Stimulated activated CD8-positive, alpha-beta memory T cell treated with anti-CD3 and anti-CD28 coated beads, Interleukin-4, amount 100 ng/mL, for 24 hours (primary cell): ENCODE measurements at regions not wholly inside any gene's neighbourhood (a gene's known extent, or its start where the extent isn't known, plus 50 kb on each side); places are given as distances from the start of the nearest gene placed in this dataset.
"Not testable (repeated sequence)": the region's sequence is repeated elsewhere in the genome, so short reads cannot be mapped to it uniquely, and the experiment has no call there.

ENCODE experiments used
- DNase-seq: peaks from one replicate; pipeline ENCODE4 v3.0.0-alpha.2; 2020; ENCODE audit warnings: low read depth

DNA sequence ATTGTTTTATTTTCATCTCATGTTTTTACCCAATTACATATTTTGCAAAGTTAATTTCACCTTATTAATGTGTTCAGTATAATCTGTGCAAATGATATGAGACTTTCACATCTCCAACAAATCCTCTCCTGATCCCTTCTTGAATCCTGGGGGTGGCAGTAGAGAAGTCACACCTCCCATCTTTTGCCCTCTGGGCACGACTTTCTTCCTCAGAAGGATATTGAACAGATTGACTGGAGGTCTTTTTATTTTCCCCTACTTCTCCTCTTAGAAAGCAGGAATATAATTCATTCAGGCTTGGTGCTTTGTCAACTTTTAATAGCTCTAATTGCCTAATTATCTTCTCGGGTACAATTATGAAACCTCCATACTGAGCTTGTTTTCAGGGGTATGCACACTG is 1037.1 kb upstream of the NUDT12 start:
- no peak for DNase-seq

DNA sequence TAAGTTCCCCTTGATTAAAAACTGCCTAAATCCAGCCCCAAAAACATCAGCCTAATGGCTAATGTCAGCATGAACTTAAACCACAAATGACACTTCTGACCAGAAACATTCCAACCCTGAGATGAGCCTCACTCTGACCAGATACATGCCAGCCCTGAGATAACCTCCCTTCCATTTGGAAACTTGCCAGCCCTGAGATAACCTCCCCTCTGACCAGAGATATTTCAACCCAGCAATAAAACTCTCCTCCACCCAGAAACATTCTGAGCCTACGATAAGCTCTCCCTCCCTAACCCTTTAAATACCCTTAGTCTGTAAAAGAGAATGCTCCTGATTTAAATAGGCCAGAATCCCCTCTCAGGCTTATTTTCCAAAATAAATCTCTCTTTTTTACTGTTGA is 1035.7 kb upstream of the NUDT12 start:
- no peak for DNase-seq

DNA sequence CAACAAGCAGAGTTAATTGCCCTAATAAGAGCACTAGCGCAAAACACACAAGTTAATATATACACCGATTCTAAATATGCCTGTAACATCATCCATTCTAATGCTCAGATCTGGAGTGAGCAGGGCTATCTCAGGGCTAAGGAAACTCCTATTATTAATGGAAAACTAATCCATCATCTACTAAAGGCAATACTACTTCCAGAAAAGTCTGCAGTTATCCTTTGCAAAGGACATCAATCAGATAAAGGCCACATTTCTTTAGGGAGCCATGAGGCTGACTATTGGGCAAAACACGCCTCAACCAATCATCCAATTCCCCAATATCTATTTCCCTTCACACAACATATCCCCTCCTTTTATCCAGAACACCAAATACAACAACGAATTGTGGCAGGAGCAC is 1032.3 kb upstream of the NUDT12 start:
- DNase-seq = no peak

DNA sequence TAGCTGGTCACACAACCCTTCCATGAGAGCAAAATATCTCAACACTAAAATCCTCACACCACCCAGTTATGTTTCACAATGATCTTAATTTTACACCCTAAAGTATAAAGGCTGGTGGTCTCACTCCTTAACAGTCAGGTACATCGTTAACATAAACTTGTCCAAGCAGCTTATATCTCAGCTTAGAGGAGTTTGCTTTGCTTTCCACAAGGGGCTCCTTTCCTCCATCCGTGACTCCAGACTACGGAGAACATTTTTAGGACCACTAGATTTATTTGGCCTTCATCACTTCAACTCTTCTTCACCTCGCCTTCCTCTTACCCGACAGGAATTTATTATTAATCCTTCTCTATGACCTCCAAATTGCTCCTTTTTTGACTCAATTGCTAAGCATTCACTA is 1014.1 kb upstream of the NUDT12 start:
- no peak for DNase-seq

DNA sequence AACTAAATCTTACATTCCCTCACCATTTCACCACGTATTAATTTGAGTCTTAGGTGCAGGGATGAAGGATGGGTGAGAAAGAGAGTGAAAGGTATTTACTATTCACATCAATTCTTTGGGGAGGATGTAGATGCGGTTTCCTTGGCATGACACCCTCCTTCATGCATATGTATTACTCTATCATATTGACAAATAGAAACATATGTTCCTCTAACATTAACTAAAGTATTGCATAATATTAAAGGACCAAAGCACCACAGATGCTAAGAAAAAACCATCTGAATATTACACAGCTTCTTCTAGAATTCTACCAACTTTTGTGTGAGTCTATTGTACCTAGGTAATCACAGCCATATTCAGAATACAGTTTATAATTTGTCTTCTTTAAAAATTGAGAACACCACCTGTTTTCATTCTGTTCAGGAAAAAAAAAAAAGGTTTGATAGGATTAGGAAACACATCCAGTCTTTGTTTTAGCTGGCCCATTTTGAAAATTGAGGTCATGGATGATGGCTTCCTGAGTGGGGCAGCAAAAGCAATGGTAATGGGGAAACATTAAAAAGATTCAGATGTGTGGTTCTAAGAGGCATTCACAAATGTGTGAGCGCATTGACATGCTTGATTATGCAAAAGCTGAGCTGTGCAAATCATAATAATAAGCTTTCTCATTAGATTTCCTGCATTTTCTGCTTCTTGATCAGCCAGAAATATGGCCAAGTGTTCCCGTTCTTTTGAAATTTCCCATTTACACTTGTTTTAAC is 1011.5 kb upstream of the NUDT12 start:
- DNase-seq = no peak

DNA sequence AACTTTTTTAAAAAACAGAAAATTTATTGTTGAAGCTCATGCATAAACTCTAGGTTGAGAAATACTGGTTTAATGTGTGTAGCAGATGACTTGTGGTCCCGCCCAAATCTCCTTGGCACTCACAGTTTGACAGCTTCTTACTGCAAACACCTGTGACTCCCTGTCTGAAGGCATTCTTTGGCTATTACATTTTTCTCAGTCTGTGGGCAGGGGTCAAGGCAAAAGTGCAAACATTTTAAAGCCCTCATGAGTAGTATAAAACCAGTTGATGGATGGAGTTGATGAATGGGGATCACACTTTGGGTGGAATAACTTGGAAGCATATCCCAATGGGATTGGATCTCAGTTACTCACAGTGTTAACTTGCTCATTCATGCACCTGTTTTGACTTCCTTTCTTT is 1007.0 kb upstream of the NUDT12 start:
- no peak for DNase-seq

DNA sequence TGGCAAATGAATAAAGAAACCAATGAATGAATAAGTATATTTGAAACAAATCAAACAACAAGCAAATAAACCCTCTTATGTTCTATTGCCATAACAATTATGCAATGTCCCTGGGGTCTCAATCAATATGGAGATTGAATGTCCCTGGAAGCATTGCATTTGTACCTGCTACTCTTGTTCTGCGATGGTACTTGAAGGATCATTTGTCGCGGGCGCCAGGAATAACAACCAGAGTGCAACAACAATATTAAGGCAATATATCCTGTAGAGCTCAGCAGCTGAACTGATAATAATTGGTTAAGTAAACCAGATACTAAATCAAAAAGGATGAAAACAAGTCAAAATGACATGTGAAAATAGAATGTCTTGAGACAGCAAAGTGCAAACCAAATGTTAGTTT is 1001.9 kb upstream of the NUDT12 start:
- no peak for DNase-seq

DNA sequence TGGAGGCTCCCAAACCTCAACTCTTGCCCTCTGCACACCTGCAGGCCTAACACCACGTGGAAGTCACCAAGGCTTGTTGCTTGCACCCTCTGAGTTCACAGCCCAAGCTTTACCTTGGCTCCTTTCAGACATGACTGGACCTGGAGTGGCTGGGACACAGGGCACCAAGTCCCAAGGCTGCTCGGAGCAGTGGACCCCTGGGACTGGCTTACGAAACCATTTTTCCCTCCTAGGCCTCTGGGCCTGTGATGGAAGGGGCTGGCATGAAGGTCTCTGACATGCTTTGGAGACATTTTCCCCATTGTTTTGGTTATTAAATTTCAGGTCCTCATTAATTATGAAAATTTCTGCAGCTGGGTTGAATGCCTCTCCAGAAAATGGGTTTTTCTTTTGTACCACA is 994.4 kb upstream of the NUDT12 start:
- no peak for DNase-seq

DNA sequence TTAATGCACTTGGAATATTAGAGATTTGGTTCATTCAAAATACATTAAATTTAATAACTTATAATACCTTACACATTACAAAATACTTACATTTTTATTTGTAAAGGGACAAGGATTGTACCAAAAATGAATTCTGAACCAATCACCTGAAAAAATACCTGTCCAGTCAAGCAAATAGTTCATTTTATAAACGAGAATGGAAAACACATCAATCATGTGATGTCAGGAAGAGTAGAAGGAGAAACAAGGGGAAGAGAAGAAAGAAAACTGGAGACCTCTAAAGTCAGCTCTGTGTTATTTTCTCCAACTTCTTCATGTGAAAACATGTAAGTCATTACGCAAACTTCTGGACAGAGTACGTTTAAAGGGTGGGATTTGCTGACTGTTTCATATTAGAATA is 989.0 kb upstream of the NUDT12 start:
- no peak for DNase-seq

DNA sequence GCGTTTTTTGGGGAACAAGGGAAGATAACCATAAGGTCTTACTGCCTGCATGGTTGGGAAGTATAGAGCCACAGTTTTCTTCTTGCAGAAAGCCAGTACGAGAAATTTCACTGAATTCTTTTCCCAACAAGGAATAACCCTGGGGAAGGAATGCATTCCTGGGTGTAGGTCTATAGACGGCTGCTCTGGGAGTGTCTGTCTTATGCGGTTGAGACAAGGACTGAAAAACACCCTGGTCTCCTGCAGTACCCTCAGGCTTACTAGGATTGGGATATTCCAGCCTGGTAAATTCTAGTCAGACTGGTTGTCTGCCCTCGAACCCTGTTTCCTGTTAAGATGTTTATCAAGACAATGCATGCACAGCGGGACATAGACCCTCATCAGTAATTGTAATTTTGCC is 984.3 kb upstream of the NUDT12 start:
- not testable (repeated sequence) for DNase-seq

DNA sequence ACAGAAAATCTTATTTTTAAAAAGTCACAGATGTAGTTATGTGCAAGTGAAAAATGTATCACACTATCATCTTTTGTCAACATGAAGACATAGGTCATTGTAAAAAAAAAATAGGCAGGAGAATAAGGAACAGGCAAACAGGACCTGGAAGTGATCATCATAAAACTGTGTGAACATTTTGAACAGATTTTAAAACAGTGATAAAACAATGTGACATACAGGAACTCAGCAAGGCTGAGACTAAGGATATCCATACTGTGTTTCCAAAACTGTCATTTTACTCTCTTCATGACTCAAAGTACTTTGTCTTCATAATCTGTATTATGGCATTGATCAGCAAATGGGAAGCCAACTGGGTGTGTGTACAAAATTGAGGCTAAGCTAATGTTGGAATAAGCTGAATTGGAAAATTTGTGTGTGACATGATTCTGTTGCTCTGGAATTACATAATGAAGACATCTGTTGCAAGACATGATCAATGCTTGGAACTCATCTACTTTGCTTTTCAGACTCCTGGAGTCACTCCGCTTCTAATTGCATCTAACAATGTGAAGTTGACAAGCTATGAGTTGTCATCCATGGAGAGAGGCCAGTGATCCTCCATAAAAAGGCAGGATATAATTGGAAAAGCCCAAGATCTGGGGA is 978.7 kb upstream of the NUDT12 start:
- DNase-seq = no peak

DNA sequence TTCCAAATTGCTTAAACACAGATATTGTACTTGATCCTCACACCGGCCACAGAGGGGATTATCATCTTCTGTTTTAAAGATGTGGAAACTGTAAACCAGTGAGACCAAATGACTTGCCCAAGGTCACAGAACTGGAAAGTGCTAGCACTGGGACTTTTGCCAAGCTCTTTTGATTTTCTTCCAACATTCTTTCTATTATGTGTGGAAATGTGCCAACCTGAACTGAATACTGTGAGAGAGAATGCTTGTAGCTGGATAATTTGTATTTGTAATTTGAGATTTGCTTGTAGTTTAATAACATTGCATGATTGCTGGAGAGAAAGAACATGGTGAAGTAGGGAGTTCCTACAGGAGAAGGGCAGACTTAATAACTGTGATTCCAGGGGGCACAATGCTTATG is 977.9 kb upstream of the NUDT12 start:
- no peak for DNase-seq

DNA sequence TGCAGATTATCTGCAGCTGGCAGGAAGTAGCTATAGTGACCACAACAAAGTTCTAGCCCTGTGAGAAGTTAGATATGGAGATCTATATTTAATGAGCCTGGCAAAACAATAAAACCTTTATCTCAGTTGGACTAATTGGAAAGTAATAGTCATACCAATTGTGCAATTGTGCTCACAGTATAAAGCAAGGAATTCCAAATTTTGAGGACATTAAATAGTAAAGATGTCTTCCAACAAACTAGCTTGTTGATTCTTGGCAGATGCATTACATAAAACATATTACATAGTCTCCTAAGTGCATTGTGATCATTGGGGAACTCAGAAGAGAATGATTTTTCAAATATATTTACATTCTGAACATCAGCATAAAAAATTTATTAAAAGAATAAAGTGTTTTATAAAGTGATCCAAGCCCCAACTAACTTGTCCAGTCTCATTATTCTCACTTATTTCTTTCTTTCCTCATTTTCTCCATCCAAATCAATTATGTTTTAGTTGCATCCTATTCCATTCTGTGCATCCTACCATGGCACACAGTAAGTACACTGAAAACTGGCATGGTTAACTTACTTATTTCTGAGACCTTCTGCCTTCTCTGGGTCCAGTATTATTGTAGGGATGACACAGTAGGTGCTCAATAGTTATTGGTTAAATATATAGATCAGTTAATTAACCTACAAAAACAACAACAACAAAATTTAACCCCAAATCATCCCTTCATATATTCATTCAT is 977.2 kb upstream of the NUDT12 start:
- DNase-seq = no peak

DNA sequence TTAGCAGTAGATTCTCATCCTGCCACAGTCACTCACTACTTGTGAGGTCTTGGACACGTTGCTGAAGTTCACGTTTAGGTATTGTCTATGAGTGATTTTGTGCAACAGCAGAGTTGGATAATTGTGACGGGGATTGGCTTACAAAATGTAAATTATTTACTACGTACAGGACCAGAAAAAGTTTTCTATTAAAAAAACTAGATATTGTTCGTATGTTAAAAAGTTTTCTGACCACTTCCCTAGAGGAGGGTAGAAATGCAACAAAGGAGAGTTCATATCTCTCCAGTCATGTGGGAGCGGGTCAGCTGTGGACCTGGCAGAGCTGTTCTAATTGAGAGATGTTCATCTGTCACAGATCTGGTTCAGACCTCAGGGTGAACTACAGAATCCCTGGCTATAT is 976.1 kb upstream of the NUDT12 start:
- DNase-seq = no peak

DNA sequence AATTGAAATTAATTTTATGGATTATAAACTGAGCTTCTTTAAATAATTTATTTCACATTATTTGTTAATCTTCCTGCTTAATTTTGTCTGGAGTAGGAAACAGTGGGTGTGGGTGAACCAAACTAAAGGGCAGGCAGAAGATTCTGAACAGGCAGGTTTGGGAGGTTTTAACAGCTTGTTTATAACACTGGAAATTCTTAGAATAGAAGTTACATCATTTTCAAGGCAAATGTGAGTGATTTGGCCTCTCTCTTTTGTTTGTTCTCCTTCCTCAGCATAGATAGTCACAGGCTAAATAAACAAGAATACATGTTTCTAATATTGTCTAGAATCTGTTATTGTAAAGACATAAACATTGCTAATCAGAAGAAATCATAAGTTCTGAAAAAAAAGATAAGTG is 970.9 kb upstream of the NUDT12 start:
- no peak for DNase-seq

DNA sequence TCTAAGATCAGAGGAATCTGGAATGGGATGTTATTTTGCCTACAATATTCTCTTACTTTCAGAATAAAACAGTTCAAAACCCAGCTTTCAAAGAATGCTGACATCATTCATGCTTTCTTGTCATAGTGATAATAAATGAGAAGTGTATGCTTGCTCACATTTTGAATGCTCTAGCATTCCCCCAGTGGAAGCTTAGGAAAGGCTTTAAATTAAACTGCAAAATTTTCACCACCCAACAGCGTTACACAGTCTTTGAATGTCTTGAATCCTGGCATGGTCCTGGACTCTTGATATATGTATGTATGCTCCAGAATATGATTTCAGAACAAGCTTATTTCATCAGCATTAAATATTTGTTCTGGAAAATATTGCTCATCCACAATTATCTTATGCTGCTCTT is 964.3 kb upstream of the NUDT12 start:
- DNase-seq = no peak

DNA sequence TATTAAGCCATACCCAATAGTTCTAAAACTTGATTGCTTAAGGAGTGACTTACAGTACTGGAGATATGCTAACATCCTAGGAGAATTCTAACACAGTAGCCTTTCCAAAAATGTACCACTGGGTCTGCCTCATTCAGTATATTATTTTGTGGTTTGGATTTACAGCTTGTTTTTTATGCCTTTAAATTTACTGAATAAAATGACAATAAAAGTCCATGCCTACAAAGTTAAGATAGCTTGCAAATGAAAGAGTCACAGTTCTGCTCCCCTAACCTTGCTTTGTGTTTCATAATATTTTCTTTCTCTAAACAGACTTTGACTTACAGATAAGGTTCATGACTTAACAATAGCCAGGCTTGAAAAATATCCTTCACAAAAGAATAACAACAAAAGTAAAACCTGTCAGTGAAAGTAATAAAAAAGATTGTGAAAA is 951.1 kb upstream of the NUDT12 start:
- DNase-seq = no peak

DNA sequence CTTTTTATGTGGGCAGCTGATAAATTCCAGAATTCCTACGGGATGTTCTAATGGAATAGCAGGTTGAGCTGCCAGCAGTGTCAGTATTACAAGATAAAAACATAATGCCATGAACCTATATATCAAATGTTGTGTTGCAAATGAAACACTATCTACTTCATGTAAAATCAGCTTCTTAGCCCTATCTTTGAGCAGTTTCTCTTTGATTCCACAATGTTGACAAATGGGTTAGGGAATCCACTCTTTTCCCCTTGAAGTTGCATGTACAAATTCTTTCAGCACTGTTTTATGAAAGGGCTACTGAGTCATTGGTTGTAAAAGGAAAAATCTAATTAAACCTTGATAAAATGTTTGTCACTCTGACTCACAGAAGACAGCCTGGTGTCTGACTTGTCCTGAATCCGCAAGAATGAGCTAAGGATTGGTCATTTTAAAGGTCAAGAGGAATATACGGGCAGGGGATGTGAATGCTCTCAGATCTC is 950.6 kb upstream of the NUDT12 start:
- DNase-seq = no peak

DNA sequence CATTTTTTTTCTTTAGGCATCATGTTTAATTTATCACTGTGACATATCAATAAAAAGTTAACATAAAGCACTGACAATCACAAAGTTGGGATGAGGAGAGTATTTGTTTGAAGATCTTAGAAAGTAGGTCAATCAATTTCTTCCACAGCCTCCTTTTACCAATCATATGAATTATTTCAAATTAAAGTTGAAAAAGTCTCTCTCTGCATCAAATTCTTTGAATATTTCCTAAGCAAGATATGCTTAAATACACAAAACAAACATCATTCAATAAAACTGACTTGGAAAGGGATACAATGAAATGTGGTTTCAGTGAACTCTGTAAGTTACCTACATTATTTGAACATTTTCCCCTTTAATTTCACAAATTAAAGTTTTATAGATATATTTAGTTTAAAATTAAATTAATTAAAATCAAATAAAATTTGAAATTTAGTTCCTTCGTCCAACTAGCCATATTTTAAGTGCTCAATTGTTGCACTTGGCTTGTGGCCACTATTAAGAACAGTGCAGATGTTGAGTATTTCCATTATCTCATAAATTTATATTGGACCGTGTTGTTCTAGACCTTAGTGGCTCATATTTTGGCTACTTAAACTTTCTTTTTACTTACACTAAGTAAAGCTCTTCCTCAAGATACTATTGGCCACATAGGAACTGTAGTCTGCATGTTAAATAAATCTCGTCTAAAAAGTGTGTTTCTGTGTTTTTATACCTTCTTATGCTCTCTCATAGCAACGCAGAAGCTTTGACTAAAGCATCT is 949.7 kb upstream of the NUDT12 start:
- DNase-seq = no peak

DNA sequence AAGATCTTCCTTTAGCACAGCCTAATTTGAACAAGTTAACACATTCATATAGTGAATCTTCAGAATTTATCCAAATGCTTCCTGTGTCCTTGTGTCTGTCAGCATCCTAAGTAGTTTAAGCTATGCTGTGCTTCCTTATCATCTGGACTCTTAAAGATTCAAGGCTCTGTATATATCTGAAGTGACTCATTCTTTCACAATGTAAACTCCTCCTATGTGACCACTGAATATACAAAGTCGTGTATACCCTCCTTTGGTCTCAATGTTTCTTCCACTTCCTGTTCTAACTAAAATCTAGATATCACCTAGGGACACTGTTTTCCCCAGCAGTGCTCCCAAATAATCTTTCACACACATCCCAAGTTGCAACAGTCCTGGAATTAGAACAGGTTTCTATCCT is 935.7 kb upstream of the NUDT12 start:
- no peak for DNase-seq

DNA sequence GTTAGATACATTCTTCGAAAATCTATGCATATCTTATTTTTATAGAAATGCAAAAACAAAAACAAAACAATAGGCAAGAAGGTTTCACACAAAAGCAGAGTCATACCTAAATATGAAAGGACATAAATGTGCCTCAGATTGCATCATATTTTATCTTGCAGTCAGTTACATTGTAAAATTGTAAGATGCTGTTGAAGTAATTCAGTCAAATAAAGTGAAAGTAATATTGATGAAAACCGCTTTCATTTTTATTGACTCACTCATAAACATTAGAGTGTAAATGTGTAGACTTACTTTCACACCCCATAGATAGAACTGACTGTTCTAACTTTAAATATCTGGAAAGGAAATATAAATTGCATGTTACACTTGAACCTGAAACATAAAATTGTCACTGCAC is 931.5 kb upstream of the NUDT12 start:
- DNase-seq = no peak

DNA sequence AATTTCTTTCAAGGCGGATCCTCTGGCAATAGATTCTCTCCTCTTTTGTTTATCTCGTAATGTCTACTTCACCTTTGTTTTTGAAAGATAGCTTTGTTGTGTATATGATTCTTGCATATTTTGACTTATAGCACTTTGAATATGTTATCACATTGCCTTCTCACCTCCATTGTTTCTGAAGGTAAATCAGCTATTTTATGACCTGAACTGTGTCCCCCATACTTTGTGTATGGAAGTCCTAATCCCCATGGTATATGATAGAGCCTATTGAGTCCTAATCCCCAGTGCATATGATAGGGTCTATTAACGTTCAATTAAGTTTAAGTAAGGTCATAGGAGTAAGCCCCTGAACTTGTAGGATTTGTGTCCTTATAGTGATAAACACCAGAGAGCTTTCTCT is 910.2 kb upstream of the NUDT12 start:
- no peak for DNase-seq
